Progenitor cell of endocrine pancreas (in vitro differentiated cells): ENCODE measurements at regions not wholly inside any gene's neighbourhood (a gene's known extent, or its start where the extent isn't known, plus 50 kb on each side); places are given as distances from the start of the nearest gene placed in this dataset.

ENCODE experiments used
- DNase-seq: peaks from one replicate; pipeline ENCODE4 v3.0.0; 2021; ENCODE audit warnings: low spot score; ENCODE audit not compliant: unreplicated experiment
- H3K27ac Mint-ChIP-seq: 2 replicates; pipeline ENCODE4 v1.8.0; 2021; ENCODE audit warnings: mild to moderate bottlenecking, moderate library complexity, mixed read lengths
- H3K27me3 Mint-ChIP-seq: 2 replicates; pipeline ENCODE4 v1.8.0; 2021; ENCODE audit warnings: mixed read lengths
- H3K36me3 Mint-ChIP-seq: 2 replicates; pipeline ENCODE4 v1.8.0; 2022; ENCODE audit warnings: mixed read lengths; ENCODE audit not compliant: insufficient read depth
- H3K4me1 Mint-ChIP-seq: 2 replicates; pipeline ENCODE4 v1.8.0; 2021; ENCODE audit warnings: low read depth, mixed read lengths
- H3K4me3 Mint-ChIP-seq: 2 replicates; pipeline ENCODE4 v1.8.0; 2021; ENCODE audit warnings: low read depth, mild to moderate bottlenecking, moderate library complexity, mixed read lengths
- H3K9me3 Mint-ChIP-seq: 2 replicates; pipeline ENCODE4 v1.8.0; 2021; ENCODE audit warnings: low read depth, mixed read lengths
- CTCF ChIP-seq: fragments of 200-600 bp; sonication (generic); IDR thresholded peaks from one replicate; pipeline ENCODE4 v1.5.0; 2021; ENCODE audit warnings: antibody characterized with exemption, mild to moderate bottlenecking; ENCODE audit not compliant: unreplicated experiment

- DNase-seq = no peak
- TF ChIP-seq CTCF = no peak
- peaks cover 17% of the 10 kb centered on the region for H3K4me1 Mint-ChIP-seq
- no peak overlapping the region for H3K27ac Mint-ChIP-seq
- no peaks in the 10 kb centered on the region for H3K36me3 Mint-ChIP-seq
- no peak overlapping the region for H3K4me3 Mint-ChIP-seq
- peaks cover 7% of the 10 kb centered on the region for H3K27me3 Mint-ChIP-seq
- H3K9me3 Mint-ChIP-seq = no peaks in the 10 kb centered on the region
Observed at GRCh38 chr7:156493942-156494341, 146.6 kb upstream of the RNF32 start.

- no peak for DNase-seq
- Mint-ChIP-seq H3K36me3 (no peaks in the 10 kb centered on the region), H3K4me1 (peaks cover 24% of the 10 kb centered on the region), H3K27me3 (peaks cover 7% of the 10 kb centered on the region), H3K27ac (no peak overlapping the region), H3K4me3 (no peak overlapping the region), H3K9me3 (no peaks in the 10 kb centered on the region)
- no peak for TF ChIP-seq CTCF
Observed at GRCh38 chr7:156492170-156492569, 148.4 kb upstream of the RNF32 start.

- peaks cover 7% of the 10 kb centered on the region for H3K27me3 Mint-ChIP-seq
- peaks cover 17% of the 10 kb centered on the region for H3K4me1 Mint-ChIP-seq
- H3K27ac Mint-ChIP-seq = no peak overlapping the region
- H3K4me3 Mint-ChIP-seq = no peak overlapping the region
- H3K9me3 Mint-ChIP-seq = no peaks in the 10 kb centered on the region
- no peak for DNase-seq
- no peak for TF ChIP-seq CTCF
- no peaks in the 10 kb centered on the region for H3K36me3 Mint-ChIP-seq
Observed at GRCh38 chr7:156491435-156491834, 149.1 kb upstream of the RNF32 start.

- no peaks in the 10 kb centered on the region for H3K36me3 Mint-ChIP-seq
- no peak for DNase-seq
- H3K27ac Mint-ChIP-seq = no peak overlapping the region
- peaks cover 10% of the 10 kb centered on the region for H3K4me1 Mint-ChIP-seq
- TF ChIP-seq CTCF = no peak
- H3K9me3 Mint-ChIP-seq = no peaks in the 10 kb centered on the region
- peaks cover 7% of the 10 kb centered on the region for H3K27me3 Mint-ChIP-seq
- no peak overlapping the region for H3K4me3 Mint-ChIP-seq
Observed at GRCh38 chr7:156490021-156490800, 150.4 kb upstream of the RNF32 start.

- Mint-ChIP-seq H3K27ac (no peak overlapping the region), H3K4me1 (peaks cover 12% of the 10 kb centered on the region), H3K9me3 (no peaks in the 10 kb centered on the region), H3K27me3 (peaks cover 9% of the 10 kb centered on the region), H3K4me3 (no peak overlapping the region), H3K36me3 (no peaks in the 10 kb centered on the region)
- no peak for TF ChIP-seq CTCF
- DNase-seq = no peak
Observed at GRCh38 chr7:156487811-156488533, 152.6 kb upstream of the RNF32 start.
